ENCODE measurements at regions not wholly inside any gene's neighbourhood (a gene's known extent, or its start where the extent isn't known, plus 50 kb on each side); places are given as distances from the start of the nearest gene placed in this dataset.

DNA sequence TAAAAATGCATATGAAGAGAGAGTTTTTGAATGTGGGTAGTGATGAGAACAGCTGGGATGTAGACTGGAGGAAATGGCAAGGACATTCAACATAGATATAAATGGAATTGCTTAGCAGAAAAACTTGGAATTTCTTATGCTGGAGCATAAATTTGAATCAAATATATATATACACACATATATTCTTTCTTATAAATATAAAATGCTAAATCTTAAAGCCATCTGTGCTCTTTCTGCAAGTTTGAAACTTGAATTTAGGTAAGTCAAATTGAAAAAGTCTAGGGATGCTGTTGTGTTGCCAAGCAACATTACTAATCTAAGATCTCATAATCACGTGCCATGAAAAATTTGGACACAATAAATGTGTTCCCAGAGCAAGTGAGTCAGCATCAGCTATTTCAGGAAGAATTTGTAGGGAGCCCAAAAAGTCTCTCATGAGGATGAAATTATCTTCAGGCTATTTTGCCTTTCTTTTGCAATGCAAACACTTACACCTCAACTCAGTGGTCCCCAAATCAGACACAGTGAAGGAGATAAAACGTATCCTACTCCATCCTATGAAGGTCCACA is 58.4 kb upstream of the ALDH1A1 start:
- DNase-seq (ENCODE audit: low read depth), result no peak

DNA sequence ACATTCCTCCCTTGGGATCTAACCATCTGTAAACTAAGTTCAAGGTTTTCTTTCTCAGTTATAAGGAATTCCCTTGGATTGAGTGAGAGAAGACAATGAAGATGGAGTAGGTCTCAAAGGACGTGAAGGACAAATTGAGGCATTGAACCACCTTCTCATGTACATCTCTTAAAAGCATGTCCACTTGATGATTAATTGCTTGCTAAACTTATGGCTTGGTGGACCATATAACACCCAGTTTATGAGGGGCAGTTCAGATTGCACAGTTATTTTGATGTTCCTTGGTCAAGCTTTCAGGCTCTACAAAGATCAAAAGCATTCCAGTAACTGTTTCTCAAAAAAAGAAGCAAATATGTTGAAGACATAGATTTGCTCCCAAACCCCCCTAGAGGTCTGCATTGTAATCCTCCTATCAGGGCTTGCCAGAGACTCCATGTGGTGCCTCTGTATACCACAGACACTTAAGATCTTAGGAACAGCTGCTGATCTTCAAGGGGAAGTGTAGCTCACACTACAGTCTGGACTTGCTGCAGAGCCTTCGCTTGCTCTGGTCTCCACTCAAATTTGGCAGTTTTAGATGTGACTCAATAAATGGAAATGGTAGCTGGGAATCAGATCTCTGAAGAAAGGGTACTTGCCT is 56.9 kb upstream of the ALDH1A1 start:
- no peak for DNase-seq (ENCODE audit: low read depth)

DNA sequence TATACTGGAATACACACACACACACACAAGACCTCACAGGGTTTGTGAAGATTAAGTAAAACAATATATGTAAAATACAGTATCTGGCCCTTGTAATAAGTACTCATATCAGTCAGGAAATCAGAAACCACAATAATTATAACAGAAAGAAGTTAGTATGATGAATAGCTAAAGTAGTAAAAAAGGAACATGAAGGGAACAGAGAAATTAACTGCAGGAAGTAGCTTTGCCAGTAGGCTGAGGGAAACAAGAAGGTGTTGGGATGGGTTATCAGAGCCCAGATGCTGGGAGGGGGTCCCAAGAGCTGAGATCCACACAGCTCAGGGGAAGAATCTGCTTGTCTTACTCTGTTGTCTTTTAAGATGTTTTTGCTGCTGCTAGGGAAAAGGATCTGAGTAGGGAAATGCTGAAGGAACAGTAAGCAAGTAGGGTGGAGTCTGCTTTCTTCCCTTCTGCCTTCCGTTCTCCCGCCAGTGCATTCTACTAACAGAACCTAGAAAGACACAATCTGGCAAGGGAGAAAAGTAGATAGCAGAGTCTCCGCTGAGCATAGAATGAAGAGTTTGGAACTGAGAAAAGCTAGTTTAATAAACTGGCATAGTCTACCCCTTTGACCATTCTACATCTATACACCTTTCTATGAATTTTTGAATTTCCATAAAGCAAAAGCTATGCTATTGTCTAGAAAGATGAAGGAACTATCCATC is 55.3 kb upstream of the ALDH1A1 start:
- no peak for DNase-seq (ENCODE audit: low read depth)

DNA sequence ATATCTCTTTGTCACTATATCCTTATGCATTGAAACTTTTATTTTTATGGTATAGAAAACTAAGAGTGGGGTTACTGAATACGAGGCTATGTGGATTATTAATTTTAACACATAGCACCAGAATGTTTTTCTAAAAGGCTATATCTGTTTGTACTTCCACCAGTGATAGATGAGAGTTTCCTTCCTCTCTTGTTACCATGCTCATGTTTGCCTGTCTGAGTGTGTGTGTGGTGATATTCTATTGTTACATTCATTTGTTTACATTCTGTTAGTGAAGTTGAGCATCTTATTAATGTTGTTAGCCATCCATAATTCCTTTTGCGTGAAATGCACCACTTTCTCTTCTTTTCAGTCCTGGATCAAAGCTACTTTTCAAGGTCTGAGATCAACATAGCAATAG is 54.1 kb upstream of the ALDH1A1 start:
- DNase-seq (ENCODE audit: low read depth), result no peak

Measured in T-helper 22 cell (primary cell).